C4-2B (cell line): ENCODE measurements at regions not wholly inside any gene's neighbourhood (a gene's known extent, or its start where the extent isn't known, plus 50 kb on each side); places are given as distances from the start of the nearest gene placed in this dataset.

ENCODE experiments used
- ZFX ChIP-seq: fragments of 450-650 bp; IDR thresholded peaks from 2 replicates; pipeline ENCODE4 v1.6.1; 2017
- TF ChIP-seq, protein P1 (sequence below): fragments of 450-650 bp; conservative IDR thresholded peaks from 2 replicates; pipeline ENCODE4 v1.5.1; 2017; ENCODE audit warnings: mild to moderate bottlenecking

DNA sequence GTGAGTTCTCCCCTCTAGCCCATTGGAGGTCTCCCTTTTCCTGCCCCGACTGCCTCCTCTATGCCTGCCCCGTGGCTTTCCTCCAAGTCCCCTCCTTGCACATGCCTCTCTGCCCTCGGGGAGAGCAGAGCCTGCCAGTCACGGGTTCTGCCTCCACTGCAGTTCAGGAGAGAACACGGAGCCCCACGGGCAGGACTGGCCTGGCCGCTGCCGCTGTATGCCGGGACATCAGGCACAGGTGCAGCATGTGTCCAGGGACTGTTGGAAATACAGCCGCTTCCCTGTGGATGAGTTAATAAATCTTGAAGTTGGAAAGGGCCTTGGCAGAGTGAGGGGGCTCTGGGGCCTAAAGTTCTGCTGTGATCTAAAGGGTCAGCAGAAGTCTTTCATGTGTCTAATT, 676.6 kb downstream of the MATN1 start:
- TF ChIP-seq, protein P1, sequence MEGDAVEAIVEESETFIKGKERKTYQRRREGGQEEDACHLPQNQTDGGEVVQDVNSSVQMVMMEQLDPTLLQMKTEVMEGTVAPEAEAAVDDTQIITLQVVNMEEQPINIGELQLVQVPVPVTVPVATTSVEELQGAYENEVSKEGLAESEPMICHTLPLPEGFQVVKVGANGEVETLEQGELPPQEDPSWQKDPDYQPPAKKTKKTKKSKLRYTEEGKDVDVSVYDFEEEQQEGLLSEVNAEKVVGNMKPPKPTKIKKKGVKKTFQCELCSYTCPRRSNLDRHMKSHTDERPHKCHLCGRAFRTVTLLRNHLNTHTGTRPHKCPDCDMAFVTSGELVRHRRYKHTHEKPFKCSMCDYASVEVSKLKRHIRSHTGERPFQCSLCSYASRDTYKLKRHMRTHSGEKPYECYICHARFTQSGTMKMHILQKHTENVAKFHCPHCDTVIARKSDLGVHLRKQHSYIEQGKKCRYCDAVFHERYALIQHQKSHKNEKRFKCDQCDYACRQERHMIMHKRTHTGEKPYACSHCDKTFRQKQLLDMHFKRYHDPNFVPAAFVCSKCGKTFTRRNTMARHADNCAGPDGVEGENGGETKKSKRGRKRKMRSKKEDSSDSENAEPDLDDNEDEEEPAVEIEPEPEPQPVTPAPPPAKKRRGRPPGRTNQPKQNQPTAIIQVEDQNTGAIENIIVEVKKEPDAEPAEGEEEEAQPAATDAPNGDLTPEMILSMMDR: no peak
- no peak for TF ChIP-seq ZFX
